GM12872 (cell line): ENCODE measurements at regions not wholly inside any gene's neighbourhood (a gene's known extent, or its start where the extent isn't known, plus 50 kb on each side); places are given as distances from the start of the nearest gene placed in this dataset.

ENCODE experiments used
- TF ChIP-seq, protein P1 (sequence below): IDR thresholded peaks from 3 replicates; pipeline ENCODE4 v1.5.1; 2011; ENCODE audit warnings: low read depth, mild to moderate bottlenecking, low read length, moderate library complexity; ENCODE audit not compliant: insufficient read depth

DNA sequence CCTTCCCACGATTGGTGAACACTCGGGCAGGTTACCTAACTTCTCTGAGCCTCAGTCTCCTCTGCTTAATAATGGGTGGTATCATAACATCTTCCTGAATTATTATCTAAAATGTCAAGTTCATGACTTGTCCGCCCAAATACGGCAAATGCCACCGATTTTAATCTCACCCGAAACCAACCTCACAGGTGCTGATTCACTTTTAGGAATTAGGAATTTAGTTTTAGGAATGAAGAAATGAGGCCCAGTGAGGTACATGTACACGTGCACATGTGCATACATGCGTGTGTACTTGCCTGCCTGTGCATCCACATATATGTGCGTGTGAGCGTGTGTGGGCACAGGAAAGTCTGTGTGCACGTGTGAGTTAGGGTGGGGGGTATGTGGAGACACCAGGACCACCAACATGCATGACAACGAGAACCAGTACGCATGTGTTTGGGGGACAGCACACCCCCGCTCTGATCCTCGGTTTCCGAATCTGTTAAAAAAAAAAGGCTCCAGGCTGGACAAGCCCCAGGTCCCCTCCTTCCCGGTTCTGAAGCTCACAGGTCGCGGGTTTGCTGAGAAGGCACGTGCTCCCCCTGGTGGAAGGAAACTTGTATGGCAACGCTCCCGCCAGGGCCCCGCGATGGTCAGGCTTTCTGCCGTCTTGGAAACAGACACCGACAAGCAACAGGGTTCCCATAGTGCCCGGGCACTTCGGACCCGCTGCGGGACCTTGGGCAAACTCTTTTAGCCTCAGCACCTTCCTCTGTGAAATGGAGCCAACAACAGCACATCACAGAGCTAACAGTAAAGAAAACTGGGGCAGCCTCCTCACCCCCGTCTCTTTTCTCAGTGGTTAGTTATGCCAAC is 219.2 kb downstream of the RBFOX3 start:
- TF ChIP-seq, protein P1, sequence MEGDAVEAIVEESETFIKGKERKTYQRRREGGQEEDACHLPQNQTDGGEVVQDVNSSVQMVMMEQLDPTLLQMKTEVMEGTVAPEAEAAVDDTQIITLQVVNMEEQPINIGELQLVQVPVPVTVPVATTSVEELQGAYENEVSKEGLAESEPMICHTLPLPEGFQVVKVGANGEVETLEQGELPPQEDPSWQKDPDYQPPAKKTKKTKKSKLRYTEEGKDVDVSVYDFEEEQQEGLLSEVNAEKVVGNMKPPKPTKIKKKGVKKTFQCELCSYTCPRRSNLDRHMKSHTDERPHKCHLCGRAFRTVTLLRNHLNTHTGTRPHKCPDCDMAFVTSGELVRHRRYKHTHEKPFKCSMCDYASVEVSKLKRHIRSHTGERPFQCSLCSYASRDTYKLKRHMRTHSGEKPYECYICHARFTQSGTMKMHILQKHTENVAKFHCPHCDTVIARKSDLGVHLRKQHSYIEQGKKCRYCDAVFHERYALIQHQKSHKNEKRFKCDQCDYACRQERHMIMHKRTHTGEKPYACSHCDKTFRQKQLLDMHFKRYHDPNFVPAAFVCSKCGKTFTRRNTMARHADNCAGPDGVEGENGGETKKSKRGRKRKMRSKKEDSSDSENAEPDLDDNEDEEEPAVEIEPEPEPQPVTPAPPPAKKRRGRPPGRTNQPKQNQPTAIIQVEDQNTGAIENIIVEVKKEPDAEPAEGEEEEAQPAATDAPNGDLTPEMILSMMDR: peak; percentile 89

DNA sequence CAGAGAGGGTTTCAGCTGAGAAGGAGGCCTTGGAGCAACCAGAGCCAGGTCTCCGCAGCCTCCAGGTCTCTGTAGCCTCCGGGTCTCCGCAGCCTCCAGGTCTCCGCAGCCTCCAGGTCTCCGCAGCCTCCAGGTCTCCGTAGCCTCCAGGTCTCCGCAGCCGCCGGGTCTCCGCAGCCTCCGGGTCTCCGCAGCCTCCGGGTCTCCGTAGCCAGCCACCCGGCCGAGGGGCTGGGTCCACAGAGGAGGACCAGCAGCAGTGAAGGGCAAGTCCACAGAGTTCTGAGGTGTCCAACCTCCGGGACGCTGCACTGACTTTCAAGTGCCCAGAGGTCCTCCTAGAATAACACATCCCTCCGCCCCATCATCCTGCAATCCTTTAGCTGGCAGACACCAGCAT is 221.0 kb downstream of the RBFOX3 start:
- TF ChIP-seq, protein P1: no peak

DNA sequence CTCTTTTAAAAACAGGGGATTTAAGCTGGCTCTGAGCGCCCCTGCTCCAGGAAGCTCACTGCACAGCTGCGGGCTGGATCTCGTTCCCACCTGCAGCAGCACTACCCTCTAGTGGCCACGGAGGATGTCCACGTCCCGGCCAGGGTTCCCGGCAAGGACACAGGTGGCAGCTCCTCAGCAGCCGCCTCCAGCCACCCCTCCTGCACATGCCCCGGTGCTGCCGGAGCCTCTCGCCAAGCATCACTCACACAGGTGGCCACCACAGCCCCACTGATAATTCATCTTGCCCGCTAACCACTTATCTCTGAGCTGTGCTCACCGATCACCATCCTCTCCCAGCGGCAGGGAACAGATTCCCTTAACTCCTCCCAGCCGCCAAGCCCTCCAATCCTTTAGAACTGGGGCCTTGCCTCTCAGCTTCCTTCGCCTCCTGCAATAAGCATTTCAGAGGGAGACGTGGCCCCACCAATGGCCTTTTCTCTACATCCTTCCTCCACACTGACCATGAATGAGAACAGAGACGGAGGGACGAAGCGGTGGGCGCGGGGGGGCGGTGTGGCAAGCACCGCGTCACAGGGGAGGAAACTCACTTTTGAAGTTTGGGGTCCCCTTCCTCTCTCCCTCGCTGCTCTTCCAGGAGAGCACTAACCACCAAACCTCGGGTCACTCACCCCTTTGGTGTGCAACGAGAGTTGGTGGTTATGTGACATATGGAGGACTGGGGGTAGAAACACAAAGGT is 222.1 kb downstream of the RBFOX3 start:
- TF ChIP-seq, protein P1: peak; percentile 75

DNA sequence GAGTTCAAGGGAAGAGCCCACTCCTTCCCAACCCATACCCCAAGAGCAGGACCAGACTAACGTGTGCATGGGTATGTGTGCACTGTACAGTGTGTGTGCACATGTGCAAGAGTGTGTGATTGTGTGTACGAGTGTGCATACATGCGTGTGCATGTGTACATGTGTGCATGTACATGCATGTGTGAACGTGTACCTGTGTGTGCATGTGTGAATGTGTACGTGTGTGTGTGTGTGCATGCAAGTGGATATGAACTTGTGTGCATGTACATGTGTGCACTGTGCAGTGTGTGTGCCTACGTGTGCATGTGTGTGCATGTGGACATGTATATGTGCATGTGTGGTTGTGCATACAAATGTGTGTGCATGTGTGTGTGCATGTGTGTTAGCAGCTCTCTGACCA is 223.1 kb downstream of the RBFOX3 start:
- TF ChIP-seq, protein P1: no peak

DNA sequence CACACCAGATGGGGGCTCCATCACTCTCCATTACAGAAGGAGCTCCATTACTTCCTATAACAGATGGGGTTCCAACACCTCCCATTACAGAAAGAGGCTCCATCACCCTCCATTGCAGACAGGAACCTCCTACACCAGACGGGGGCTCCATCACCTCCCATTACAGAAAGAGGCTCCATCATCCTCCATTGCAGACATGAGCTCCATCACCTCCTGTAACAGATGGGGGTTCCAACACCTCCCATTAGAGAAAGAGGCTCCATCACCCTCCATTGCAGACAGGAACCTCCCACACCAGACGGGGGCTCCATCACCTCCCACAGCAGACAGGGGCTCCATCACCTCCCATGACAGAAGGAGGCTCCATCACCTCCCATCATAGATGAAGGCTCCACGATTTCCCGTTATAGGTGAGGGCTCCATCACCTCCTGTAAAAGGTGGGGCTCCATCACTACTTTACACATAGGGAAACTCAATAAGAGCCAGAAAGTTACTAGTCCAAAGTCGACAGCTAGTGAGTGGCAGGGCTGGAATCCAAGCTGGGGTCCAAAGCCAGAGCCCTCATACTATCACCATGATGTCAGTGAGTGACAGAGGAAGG is 224.8 kb downstream of the RBFOX3 start:
- TF ChIP-seq, protein P1: no peak

DNA sequence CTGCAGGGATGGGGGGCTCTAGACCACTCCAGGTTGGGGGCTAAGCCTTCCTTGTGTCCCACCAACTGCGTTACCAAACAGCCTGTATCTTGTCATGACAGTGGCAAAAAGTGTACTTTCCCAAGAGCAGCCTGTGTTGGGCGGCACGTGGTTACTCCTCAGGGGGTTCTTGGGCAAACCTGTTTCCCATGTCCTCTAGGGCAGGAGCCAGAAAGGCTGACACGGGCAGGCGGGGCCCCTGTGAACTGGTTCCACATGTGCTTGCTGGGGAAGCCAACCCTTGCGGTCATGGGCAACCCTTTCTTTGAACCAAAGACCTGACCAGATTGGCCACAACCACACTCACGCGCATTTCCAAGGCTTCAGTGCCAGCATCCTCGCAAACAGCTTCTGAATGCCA is 228.5 kb downstream of the RBFOX3 start:
- TF ChIP-seq, protein P1: no peak
